Esophagus squamous epithelium (tissue), 5 donors: ENCODE measurements at regions not wholly inside any gene's neighbourhood (a gene's known extent, or its start where the extent isn't known, plus 50 kb on each side); places are given as distances from the start of the nearest gene placed in this dataset.

Source experiments
- DNase-seq: peaks from one replicate; lab custom pipeline; 2025; lab: John Stamatoyannopoulos, UW
- H3K27ac ChIP-seq, 4 donors: fragments of 200-600 bp; sonication (generic); one replicate each; pipeline ENCODE4 v1.5.1; 2016 to 2019; ENCODE audit warnings: mild to moderate bottlenecking in 1 of 4
- H3K27me3 ChIP-seq, 4 donors: fragments of 200-600 bp; sonication (generic); 1 replicate in 3 of 4; 2 replicates in 1 of 4; pipeline versions ENCODE4 v1.5.1 to v1.6.0; 2017 to 2021; ENCODE audit warnings: antibody characterized with exemption in 1 of 4
- H3K36me3 ChIP-seq, 3 donors: fragments of 200-600 bp; sonication (generic); one replicate each; pipeline ENCODE4 v1.5.1; 2016 to 2019
- H3K4me1 ChIP-seq, 3 donors: fragments of 200-600 bp; sonication (generic); one replicate each; pipeline ENCODE4 v1.5.1; 2017 to 2019
- H3K4me3 ChIP-seq, 4 donors: fragments of 200-600 bp; sonication (generic); 1 replicate in 3 of 4; 2 replicates in 1 of 4; pipeline ENCODE4 v1.5.1; 2016 to 2019; ENCODE audit warnings: mild to moderate bottlenecking in 2 of 4, moderate library complexity in 1 of 4
- H3K9me3 ChIP-seq, 3 donors: fragments of 200-600 bp; sonication (generic); one replicate each; pipeline ENCODE4 v1.5.1; 2016 to 2019
- CTCF ChIP-seq, 6 experiments: fragments of 450-650 bp in 4 of 6; fragments of 200-600 bp in 2 of 6; sonication (generic) in 2 of 6; IDR thresholded peaks; one replicate each; pipeline ENCODE4 v1.5.1; 2016 to 2019; ENCODE audit warnings: antibody characterized with exemption in 6 of 6, mild to moderate bottlenecking in 4 of 6, moderate library complexity in 4 of 6
- POLR2A ChIP-seq, 4 donors: fragments of 450-650 bp; IDR thresholded peaks; one replicate each; pipeline ENCODE4 v1.6.1; 2017; ENCODE audit warnings: antibody characterized with exemption in 4 of 4, mild to moderate bottlenecking in 4 of 4, moderate library complexity in 3 of 4
- WGBS, 2 donors: methylation state at CpG; one replicate each; pipeline ENCODE4 v1.1.5; 2018; 5-methylcytosine and 5-hydroxymethylcytosine counted together
- intact Hi-C: fragments of 100-400 bp; cut with DNase I; formaldehyde crosslinking; loops from one replicate; pipeline ENCODE4 v1.15.0; 2022
- donor health status: DM: yes; HTN: yes; CAD: no.

DNA sequence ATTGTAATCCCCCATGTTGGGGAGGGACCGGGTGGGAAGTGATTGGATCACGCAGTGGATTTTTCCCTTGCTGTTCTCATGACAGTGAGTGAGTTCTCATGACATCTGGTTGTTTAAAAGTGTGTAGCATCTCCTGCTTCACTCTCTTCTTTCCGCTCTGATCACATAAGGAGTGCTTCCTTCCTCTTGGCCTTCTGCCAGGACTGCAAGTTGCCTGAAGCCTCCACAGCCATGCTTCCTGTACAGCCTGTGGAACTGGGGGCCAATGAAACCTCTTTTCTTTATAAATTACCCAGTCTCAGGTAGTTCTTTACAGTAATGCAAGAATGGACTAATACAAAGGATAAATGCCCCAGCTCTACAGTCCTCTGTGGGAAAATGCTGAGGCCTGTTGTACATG is 437.5 kb upstream of the NXPH2 start:
- WGBS, 2 donors = 71 to 75% methylated on average over 3 of the region's 3 CpGs

GRCh38 chr2:139216435-139216834 is 436.2 kb upstream of the NXPH2 start:
- H3K27ac ChIP-seq = no peak overlapping the region
- intact Hi-C loops = no loop called here
- DNase-seq = no peak
- H3K36me3 ChIP-seq = no peaks in the 10 kb centered on the region
- no peaks in the 10 kb centered on the region for H3K4me1 ChIP-seq
- no peaks in the 10 kb centered on the region for H3K27me3 ChIP-seq
- peaks cover 0 to 6% (median 0%) of the 10 kb centered on the region in 3 donors for H3K9me3 ChIP-seq
- TF ChIP-seq CTCF (IDR thresholded peaks at IDR 0.05) = no peak
- no peak for TF ChIP-seq POLR2A (IDR thresholded peaks at IDR 0.05)
- H3K4me3 ChIP-seq = no peak overlapping the region

More for the DNA sequence above, 437.5 kb upstream of the NXPH2 start:
- intact Hi-C loops = no loop called here
- no peaks in the 10 kb centered on the region for H3K4me1 ChIP-seq
- H3K27ac ChIP-seq = no peak overlapping the region
- no peak for DNase-seq
- peaks cover 0 to 6% (median 0%) of the 10 kb centered on the region in 3 donors for H3K9me3 ChIP-seq
- no peak for TF ChIP-seq CTCF (IDR thresholded peaks at IDR 0.05)
- no peak for TF ChIP-seq POLR2A (IDR thresholded peaks at IDR 0.05)
- H3K4me3 ChIP-seq = no peak overlapping the region
- no peaks in the 10 kb centered on the region for H3K36me3 ChIP-seq
- no peaks in the 10 kb centered on the region for H3K27me3 ChIP-seq

- WGBS, 2 donors = 69% methylated on average over 2 of the region's 2 CpGs
- intact Hi-C loops = no loop called here
- peaks cover 0 to 6% (median 0%) of the 10 kb centered on the region in 3 donors for H3K9me3 ChIP-seq
- no peaks in the 10 kb centered on the region for H3K36me3 ChIP-seq
- no peak for TF ChIP-seq POLR2A (IDR thresholded peaks at IDR 0.05)
- no peak for TF ChIP-seq CTCF (IDR thresholded peaks at IDR 0.05)
- no peak overlapping the region for H3K4me3 ChIP-seq
- no peaks in the 10 kb centered on the region for H3K4me1 ChIP-seq
- H3K27me3 ChIP-seq = no peaks in the 10 kb centered on the region
- DNase-seq = no peak
- H3K27ac ChIP-seq = no peak overlapping the region
Observed at GRCh38 chr2:139214801-139215200, 434.6 kb upstream of the NXPH2 start.

GRCh38 chr2:139209586-139209985 is 429.4 kb upstream of the NXPH2 start:
- 64 to 94% methylated on average over 1 of the region's 1 CpG for WGBS, 2 donors
- H3K36me3 ChIP-seq = no peaks in the 10 kb centered on the region
- no peaks in the 10 kb centered on the region for H3K4me1 ChIP-seq
- no peak overlapping the region for H3K4me3 ChIP-seq
- H3K9me3 ChIP-seq = no peaks in the 10 kb centered on the region
- no peaks in the 10 kb centered on the region for H3K27me3 ChIP-seq
- intact Hi-C loops = no loop called here
- no peak overlapping the region for H3K27ac ChIP-seq
- no peak for DNase-seq
- TF ChIP-seq CTCF (IDR thresholded peaks at IDR 0.05) (no peak), POLR2A (IDR thresholded peaks at IDR 0.05) (no peak)

DNA sequence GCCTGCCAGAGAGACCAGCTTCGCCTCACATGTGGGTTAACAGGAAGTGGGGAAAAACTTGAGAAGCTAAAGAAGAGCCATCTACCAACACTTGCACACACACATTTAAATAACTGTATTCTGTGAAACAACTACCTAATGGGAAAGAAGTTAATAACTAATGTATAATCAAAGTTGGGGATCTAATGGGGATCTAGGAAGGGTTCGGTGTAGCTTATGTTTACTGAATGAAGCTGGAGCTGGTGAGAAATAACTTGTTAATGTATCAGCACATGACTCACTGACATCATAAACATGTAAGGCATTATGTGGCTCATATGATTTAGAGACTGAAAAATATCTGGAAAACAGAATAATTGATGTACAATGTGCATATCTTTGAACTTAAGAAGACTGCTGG is 421.3 kb upstream of the NXPH2 start:
- WGBS, 2 donors = 84 to 85% methylated on average over 2 of the region's 2 CpGs
- Histone ChIP-seq H3K27me3 (no peaks in the 10 kb centered on the region), H3K27ac (no peak overlapping the region), H3K36me3 (no peaks in the 10 kb centered on the region), H3K4me1 (no peaks in the 10 kb centered on the region), H3K4me3 (no peak overlapping the region), H3K9me3 (no peaks in the 10 kb centered on the region)
- TF ChIP-seq CTCF (IDR thresholded peaks at IDR 0.05) (no peak), POLR2A (IDR thresholded peaks at IDR 0.05) (no peak)
- DNase-seq = no peak
- intact Hi-C loops = no loop called here
